HCT116 (cell line): ENCODE measurements at regions not wholly inside any gene's neighbourhood (a gene's known extent, or its start where the extent isn't known, plus 50 kb on each side); places are given as distances from the start of the nearest gene placed in this dataset.
"Not testable (repeated sequence)": the region's sequence is repeated elsewhere in the genome, so short reads cannot be mapped to it uniquely, and the experiment has no call there.

Experiments
- EZH2 ChIP-seq: fragments of 200-600 bp; sonication (generic); IDR thresholded peaks from 2 replicates; pipeline ENCODE4 v1.6.1; 2017; ENCODE audit warnings: antibody characterized with exemption, mixed run types
- FOSL1 ChIP-seq: IDR thresholded peaks from 2 replicates; pipeline ENCODE4 v1.6.1; 2012; ENCODE audit warnings: low read depth
- ZNF274 ChIP-seq: fragments of 200-500 bp; sonication (Bioruptor generic); IDR thresholded peaks from 2 replicates; pipeline ENCODE4 v1.6.1; 2014; ENCODE audit warnings: mild to moderate bottlenecking, low read depth, low read length, inconsistent platforms

DNA sequence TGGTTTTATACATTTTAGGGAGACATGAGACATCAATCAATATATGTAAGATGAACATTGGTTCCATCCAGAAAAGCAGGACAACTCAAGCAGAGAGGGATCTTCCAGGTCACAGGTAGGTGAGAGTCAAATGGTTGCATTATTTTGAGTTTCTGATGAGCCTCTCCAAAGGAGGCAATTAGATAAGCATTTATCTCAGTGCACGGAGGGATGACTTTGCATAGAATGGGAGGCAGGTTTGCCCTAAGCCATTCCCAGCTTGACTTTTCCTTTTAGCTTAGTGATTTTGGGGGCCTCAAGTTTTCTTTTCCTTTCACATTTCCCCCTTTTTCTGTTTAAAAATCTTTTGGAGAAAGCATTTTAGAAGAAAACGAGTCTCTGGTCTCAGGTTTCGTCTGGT is 58.4 kb upstream of the BDH1 start:
- TF ChIP-seq ZNF274, EZH2, FOSL1: not testable (repeated sequence)
